Ishikawa (cell line): ENCODE measurements at regions not wholly inside any gene's neighbourhood (a gene's known extent, or its start where the extent isn't known, plus 50 kb on each side); places are given as distances from the start of the nearest gene placed in this dataset.

Source experiments
- EGR1 ChIP-seq: IDR thresholded peaks from 2 replicates; pipeline ENCODE4 v1.6.1; 2012
- EP300 ChIP-seq: IDR thresholded peaks from 2 replicates; pipeline ENCODE4 v1.6.1; 2012; ENCODE audit warnings: borderline replicate concordance
- NFIC ChIP-seq: IDR thresholded peaks from 2 replicates; pipeline ENCODE4 v1.6.1; 2012
- RAD21 ChIP-seq: IDR thresholded peaks from 2 replicates; pipeline ENCODE4 v1.6.1; 2012; ENCODE audit warnings: low read depth
- REST ChIP-seq: IDR thresholded peaks from 2 replicates; pipeline ENCODE4 v1.6.1; 2012; ENCODE audit warnings: low read depth, mild to moderate bottlenecking
- TAF1 ChIP-seq: IDR thresholded peaks from 2 replicates; pipeline ENCODE4 v1.6.1; 2012; ENCODE audit warnings: low read depth, mild to moderate bottlenecking
- TEAD4 ChIP-seq: IDR thresholded peaks from 2 replicates; pipeline ENCODE4 v1.6.1; 2012
- USF1 ChIP-seq: IDR thresholded peaks from 2 replicates; pipeline ENCODE4 v1.6.1; 2012
- YY1 ChIP-seq: IDR thresholded peaks from 2 replicates; pipeline ENCODE4 v1.6.1; 2012; ENCODE audit warnings: low read depth
- TF ChIP-seq, protein P1 (sequence below): IDR thresholded peaks from 2 replicates; pipeline ENCODE4 v1.6.1; 2012

DNA sequence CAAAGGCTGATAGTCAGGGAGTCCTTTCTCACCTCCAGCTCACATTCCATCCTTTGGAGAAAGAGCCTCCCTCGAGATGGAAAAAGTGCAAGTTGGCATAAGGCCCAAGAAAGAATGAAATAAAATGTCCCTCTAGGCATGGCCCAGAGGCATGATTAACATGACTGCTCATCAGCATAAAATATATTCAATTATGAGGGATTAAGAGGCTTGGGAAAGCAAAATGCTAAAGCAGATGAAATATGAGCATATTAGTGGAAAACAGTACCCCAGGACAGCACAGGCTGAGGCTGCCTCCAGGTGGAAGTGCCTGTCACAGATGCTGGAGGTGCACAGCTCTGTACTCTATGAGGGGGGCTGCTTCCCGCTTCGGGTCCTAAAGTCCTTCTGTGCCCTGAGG, 347.8 kb upstream of the PLET1 start:
- TF ChIP-seq TAF1 (no peak), REST (no peak), TEAD4 (no peak), EP300 (no peak), EGR1 (no peak), USF1 (no peak), NFIC (no peak), YY1 (no peak), RAD21 (no peak)
- TF ChIP-seq, protein P1, sequence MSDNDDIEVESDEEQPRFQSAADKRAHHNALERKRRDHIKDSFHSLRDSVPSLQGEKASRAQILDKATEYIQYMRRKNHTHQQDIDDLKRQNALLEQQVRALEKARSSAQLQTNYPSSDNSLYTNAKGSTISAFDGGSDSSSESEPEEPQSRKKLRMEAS: no peak
